ENCODE measurements at regions not wholly inside any gene's neighbourhood (a gene's known extent, or its start where the extent isn't known, plus 50 kb on each side); places are given as distances from the start of the nearest gene placed in this dataset.

GRCh38 chr2:16270441-16270840 is 330.1 kb downstream of the MYCN start:
- TF ChIP-seq CTCF (conservative IDR thresholded peaks at IDR 0.05; ENCODE audit: low read depth, low read length) (no peak), USF2 (IDR thresholded peaks at IDR 0.05; ENCODE audit: low read depth, low read length) (no peak), POLR2A (IDR thresholded peaks at IDR 0.05; ENCODE audit: low read depth, low read length) (no peak), SMC3 (IDR thresholded peaks at IDR 0.05; ENCODE audit: low read depth, low read length) (no peak), RAD21 (IDR thresholded peaks at IDR 0.05; ENCODE audit: low read length) (no peak), MXI1 (IDR thresholded peaks at IDR 0.05; ENCODE audit: borderline replicate concordance, low read depth, low read length) (no peak), BHLHE40 (IDR thresholded peaks at IDR 0.05; ENCODE audit: low read depth, low read length) (no peak), MAFK (IDR thresholded peaks at IDR 0.05; ENCODE audit: low read depth, low read length) (no peak), FOS (IDR thresholded peaks at IDR 0.05; ENCODE audit: low read depth, low read length) (no peak), RCOR1 (IDR thresholded peaks at IDR 0.05; ENCODE audit: insufficient replicate concordance, low read length) (no peak), CEBPB (IDR thresholded peaks at IDR 0.05; ENCODE audit: low read depth, low read length) (no peak)
- TF ChIP-seq, protein P1, sequence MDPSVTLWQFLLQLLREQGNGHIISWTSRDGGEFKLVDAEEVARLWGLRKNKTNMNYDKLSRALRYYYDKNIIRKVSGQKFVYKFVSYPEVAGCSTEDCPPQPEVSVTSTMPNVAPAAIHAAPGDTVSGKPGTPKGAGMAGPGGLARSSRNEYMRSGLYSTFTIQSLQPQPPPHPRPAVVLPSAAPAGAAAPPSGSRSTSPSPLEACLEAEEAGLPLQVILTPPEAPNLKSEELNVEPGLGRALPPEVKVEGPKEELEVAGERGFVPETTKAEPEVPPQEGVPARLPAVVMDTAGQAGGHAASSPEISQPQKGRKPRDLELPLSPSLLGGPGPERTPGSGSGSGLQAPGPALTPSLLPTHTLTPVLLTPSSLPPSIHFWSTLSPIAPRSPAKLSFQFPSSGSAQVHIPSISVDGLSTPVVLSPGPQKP (IDR thresholded peaks at IDR 0.05; ENCODE audit: borderline replicate concordance, low read depth, low read length): no peak

Data from IMR-90 (cell line).